ENCODE measurements at regions not wholly inside any gene's neighbourhood (a gene's known extent, or its start where the extent isn't known, plus 50 kb on each side); places are given as distances from the start of the nearest gene placed in this dataset.

DNA sequence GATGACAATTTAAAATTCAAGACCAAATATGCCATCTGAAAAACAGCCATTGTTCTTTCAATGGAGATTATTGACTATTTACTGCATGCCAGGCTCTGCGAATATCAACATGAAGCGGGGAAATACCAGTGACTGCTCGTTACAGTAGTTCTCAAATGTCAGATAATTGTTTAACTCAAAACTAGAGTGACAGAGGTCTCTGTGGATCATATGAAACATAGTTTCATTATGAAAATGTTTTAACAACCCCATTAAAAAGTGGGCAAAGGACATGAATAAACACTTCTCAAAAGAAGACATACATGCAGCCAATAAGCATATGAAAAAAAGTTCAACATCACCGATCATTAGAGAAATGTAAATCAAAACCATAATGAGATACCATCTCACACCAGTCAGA is 50.0 kb upstream of the GPR149 start:
- TF ChIP-seq, protein P1, sequence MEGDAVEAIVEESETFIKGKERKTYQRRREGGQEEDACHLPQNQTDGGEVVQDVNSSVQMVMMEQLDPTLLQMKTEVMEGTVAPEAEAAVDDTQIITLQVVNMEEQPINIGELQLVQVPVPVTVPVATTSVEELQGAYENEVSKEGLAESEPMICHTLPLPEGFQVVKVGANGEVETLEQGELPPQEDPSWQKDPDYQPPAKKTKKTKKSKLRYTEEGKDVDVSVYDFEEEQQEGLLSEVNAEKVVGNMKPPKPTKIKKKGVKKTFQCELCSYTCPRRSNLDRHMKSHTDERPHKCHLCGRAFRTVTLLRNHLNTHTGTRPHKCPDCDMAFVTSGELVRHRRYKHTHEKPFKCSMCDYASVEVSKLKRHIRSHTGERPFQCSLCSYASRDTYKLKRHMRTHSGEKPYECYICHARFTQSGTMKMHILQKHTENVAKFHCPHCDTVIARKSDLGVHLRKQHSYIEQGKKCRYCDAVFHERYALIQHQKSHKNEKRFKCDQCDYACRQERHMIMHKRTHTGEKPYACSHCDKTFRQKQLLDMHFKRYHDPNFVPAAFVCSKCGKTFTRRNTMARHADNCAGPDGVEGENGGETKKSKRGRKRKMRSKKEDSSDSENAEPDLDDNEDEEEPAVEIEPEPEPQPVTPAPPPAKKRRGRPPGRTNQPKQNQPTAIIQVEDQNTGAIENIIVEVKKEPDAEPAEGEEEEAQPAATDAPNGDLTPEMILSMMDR (conservative IDR thresholded peaks at IDR 0.05), result no peak
- no peak for TF ChIP-seq ZFX (IDR thresholded peaks at IDR 0.05)
